Fibroblast of skin of left biceps (primary cell): ENCODE measurements at regions not wholly inside any gene's neighbourhood (a gene's known extent, or its start where the extent isn't known, plus 50 kb on each side); places are given as distances from the start of the nearest gene placed in this dataset.

ENCODE experiments used
- DNase-seq, 2 experiments: peaks; one replicate each; pipeline ENCODE4 v3.0.0-alpha.2; 2013; ENCODE audit warnings: low read depth in 2 of 2

DNA sequence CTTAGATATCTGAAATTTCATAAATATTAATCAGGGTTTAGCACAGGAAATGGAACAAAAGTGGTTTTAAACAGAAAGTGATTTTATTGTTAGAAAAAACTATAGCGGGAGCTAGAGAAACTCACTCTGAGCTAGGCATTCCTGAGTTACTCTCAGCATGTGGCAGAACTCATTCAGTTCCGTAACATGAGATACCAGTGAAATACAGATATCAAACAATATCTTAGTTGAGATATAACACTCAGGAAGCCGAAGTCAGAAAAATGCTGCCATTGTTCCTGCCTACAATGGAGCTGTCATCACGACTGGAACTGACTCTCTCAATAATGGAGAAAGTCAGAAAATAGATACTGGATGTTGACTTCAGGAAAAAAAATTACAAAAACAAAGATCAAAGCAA is 1428.7 kb downstream of the PCDH18 start:
- DNase-seq, result no peak

DNA sequence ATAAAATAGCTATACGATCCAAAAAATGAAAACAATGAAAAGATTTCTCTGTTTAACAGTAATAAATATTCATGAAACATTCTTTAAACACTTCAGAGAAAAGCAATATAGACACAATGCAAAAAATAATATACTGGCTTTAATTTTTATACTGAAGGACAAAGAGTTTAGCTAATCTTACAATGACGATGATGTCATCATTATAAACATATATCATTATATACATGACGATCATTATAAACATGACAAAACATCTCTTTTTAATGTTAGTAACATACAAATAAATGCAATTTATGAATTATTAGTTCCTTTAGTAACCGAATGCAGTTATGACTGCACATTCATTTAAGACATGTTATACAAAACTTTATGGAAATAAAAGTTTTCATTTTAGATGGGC is 1434.6 kb downstream of the PCDH18 start:
- no peak for DNase-seq

DNA sequence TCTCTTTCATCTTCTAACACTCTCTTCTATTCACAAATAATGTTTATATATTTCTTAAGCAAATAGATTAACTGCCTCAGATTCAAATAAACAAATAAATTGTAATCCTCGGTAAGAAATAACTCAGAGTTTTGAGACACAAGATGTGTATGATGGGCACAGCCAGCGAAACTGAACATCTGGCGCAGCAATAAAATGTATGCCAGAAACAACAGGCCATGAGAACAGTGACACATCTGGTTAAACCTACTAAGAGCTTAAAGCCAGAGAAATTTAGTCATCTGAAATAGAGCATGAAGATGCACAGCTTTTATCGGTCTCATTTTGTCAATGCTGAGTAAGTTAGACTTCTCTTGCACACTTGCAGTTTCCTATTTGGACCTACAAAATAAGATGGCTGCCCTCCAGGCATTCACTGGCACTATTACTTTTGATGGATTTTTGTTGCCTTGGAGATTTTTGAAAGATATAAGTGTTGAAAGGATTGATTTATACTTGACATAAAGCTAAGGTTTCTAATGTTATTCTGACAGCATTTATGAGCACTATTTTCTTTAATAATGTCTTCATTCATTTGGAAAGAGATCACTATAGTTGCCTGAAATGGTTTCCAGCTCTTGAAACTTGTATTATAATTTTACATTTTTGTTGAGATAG is 1444.0 kb downstream of the PCDH18 start:
- DNase-seq, result no peak

GRCh38 chr4:136078976-136079375 is 1453.3 kb downstream of the PCDH18 start:
- DNase-seq, result no peak

- DNase-seq, result no peak
These were observed 1475.5 kb downstream of the PCDH18 start for GRCh38 chr4:136056748-136057147.

DNA sequence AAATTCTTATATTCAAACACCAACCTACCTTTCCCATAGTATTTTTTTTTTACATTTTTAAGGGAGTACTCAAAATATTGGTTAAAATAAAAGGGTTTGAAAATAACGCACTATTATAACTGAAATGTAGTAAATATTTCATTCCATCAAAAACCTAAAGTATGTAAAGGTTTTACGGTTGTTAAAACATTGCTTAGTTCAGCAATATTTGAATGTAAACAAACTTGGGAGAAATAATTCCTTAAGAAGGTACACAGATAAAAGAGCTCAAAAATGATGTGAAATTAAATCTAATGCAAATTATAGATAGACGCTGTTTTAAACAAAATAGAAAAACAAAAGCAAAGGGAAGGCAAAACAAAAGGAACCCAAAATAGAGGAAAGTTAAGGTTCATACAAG is 1476.9 kb downstream of the PCDH18 start:
- DNase-seq, result no peak

- peak; percentile 8 to 13 for DNase-seq
These were observed 1495.5 kb downstream of the PCDH18 start for GRCh38 chr4:136036744-136037143.

DNA sequence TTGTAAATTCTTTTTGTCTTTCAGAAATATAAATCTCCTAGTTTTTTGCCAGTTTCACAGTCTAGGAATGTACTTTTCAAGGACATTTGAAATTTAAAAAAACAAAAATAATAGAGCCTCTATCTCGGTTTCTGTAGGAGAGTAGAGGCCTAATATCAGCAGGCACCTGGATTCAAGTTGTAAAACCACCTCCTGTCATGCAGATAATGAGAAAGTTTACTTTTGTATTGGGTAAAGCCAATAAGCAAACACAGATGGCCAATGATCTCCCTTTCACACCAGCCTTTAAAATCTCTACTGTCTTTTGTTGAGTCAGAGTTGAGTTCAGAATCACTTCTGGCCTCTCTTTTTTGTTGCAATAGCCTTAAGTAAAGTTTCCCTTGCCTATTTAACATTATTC is 1499.9 kb downstream of the PCDH18 start:
- DNase-seq, result no peak

DNA sequence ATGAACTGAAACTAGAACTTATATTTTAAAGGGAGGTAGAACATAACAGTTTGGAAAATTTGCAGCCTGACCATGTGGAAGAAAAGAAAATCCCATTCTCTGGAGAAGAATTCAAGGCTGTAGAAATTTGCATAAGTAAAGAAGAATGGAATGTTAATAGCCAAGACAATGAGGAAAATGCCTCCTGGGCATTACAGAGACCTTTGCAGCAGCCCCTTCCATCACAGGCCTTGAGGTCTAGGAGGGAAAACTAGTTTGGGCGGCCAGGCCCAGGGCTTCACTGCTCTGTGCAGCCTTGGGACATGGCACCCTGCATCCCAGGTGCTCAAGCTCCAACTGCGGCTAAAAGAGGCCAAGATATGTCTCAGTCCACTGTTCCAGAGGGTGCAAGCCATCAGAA is 1506.8 kb downstream of the PCDH18 start:
- DNase-seq, result no peak

DNA sequence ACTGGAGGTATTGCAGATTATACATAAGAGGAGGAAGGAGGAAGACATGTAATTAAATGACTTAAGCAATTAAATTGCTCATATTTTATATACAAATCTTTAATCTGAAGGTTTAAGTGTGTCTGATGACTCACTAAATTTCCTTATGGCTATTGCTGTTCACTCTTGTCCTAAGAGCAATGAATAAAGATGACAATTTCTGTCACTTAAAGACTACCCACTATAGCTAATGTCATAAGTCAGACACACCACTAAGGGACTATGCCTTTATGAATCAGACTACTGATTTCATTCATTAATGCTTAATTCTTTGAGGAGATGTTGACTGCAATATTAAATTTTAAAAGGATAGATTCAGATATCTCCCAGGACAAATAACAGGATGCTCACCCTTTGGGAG is 1514.7 kb downstream of the PCDH18 start:
- DNase-seq, result no peak

DNA sequence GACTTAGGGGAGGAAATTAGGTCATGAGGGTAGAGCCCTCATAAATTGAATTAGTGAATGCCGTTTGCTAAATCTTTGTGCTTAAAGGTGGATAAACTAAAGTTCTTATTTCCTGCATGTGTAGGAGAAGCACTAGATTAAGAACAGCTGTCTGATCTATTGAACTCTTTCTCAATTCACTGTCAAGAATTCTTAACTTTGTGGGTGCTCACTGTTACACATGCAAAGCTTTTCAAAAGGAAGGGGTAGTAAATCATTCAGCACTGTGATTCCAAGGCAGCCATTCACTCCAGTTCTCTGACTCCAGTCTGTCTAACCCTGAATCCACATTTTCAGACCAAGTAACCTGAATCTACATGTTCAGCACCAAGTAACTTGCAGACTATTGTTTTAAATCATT is 1520.1 kb downstream of the PCDH18 start:
- peak in 1 of 2 experiments; percentile 2 for DNase-seq

DNA sequence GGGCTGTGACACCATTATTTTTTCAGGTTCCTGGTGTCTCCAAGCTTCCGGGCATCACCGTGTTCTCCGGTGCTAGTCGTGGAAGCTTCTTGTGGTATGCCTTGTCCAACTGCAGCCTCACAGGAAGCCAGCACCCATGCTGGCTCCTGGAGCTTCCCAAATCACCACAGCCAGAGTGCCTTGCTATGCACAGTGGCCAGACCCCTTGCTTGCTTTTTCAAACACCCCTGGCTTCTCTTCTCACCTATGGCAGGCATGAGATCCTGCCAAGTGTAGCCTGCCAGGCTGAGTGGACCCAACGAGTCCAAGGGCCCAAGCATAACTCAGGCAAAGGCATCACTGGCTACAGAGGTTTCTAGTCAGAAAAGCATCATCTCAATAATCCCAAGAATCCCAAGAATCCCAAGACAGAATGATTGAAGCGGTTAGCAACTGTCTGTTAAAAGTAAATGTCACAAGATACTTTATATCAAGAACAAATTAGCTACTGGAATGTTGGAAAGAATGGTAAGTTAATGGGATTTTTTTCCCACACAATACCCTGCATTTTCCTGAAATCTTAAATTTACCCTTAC is 1522.9 kb downstream of the PCDH18 start:
- no peak for DNase-seq

DNA sequence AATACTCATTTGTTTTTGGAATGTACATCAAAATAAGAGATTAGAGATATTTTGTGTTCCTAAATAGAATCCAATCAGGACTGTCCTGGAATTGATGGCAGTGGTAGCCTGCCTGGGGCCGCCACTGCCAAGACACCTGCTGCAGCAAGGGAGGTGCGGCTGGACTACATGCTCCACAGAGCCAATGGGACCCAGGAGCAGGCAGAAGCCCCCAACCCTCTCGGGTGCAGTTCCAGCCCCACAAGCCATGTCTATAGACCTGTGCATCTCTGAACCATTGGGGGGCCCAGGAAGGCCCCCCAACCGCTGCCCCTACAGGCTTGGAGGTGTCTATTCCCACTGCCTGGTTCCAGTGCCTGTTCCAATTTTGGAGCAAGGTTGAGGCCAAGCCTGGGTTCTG is 1524.3 kb downstream of the PCDH18 start:
- no peak for DNase-seq

DNA sequence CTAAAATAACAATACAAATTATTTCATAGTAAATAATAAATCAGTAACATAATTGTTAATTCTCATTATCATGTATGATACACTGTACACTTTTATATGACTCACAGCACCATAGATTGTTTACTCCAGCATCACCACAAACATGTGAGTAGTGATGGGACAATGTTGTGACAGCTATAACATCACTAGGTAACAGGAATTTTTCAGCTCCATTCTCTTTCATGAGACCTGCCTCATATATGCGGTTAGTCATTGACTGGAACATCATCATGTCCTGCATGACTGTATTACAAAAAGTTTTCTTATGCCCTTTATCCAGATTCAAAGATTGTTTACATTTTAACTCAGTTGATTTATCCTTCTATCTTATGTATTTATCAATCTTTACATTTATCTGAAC is 1530.0 kb downstream of the PCDH18 start:
- DNase-seq, result no peak

DNA sequence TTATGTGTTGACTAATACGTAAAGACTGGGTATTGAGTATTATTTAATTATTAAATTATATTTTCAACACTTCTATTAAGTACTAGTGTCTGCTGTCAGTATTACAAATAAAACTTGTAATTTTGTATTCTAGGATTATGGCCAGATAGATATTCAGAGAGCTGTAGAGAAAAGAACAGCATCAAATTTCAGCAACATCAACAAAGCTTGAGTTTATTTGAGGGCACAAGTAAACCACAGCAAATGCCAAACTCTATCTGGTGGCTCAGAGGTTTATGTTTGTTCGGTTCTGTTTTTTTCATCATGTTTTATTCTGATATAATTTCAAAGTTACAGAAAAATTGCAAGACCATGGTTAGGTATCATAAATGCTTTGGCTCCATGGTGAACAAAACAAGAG is 1530.5 kb downstream of the PCDH18 start:
- no peak for DNase-seq

GRCh38 chr4:136000246-136000645 is 1532.0 kb downstream of the PCDH18 start:
- no peak for DNase-seq

GRCh38 chr4:135994360-135994759 is 1537.9 kb downstream of the PCDH18 start:
- no peak for DNase-seq

DNA sequence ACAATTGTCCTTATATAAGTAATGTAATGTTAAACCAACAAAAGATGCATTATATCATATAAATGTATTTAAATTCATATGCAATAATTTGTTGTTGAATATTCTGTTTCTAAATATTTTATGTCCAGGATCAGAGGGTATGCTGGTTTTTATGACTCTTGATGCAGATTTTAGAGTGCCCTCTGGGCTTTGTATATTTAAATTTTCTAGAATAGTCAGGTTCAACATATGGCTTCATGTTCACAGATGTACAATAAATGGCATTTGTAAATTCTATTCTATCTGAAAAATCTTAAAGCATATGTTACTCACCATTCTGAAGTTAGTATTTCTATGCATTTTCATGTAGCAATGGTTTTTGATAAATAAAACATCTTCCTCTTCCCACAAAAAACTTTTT is 1555.4 kb downstream of the PCDH18 start:
- DNase-seq, result no peak

DNA sequence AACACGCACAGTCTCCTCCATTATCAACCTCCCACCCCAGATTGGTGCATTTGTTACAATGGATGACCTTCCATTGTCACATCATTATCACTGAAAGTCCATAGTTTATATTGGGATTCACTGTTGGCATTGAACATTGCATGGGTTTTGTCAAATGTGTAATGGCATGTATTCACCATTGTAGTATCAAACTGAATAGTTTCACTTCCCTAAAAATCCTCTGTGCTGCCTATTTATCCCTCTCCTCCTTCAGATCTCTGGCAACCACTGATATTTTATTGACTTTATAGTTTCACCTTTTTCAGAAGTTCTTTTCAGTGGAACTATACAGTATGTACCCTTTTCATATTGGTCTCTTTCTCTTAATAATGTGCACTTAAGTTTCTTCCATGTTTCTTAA is 1565.4 kb downstream of the PCDH18 start:
- DNase-seq, result no peak

DNA sequence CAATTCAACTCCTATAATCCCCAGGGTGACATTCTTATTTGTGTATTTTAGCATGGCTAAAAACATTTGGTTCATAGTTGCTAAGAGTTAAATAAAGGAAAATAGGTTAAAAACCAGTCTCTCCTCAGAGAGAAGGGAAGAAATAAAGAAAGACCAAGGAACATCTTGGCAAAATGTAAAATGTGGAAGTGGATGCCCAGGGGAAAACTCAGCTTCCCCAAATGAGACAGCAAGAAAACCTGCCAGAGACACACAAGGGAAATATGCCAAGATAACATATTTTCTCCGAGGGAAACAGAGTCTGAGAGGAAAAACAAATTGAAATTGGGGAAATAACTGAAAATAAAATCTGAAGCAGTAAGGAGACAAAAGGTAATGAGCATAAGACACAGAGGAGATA is 1569.3 kb downstream of the PCDH18 start:
- DNase-seq, result no peak

DNA sequence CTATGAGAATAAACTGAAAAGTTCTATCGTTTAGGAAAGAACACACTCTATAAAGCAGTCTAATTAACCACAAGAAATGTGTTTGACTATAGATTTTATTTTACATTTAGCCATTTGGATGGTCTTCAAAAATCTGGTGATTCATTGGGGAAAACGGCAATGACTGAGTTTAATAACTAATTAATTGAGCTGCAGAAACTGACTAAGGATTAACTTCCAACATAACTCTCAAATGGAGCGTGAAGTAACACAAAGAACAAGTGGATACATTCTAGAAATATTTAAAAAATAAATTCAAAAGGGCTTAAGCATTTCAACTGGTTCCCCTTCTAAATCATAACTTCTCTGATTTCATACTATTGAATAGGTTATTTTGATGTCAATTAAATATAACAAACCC is 1582.4 kb downstream of the PCDH18 start:
- no peak for DNase-seq

- DNase-seq, result no peak
These were observed 1583.5 kb downstream of the PCDH18 start for GRCh38 chr4:135948797-135949196.

- no peak for DNase-seq
These were observed 1590.6 kb downstream of the PCDH18 start for GRCh38 chr4:135941671-135942070.

DNA sequence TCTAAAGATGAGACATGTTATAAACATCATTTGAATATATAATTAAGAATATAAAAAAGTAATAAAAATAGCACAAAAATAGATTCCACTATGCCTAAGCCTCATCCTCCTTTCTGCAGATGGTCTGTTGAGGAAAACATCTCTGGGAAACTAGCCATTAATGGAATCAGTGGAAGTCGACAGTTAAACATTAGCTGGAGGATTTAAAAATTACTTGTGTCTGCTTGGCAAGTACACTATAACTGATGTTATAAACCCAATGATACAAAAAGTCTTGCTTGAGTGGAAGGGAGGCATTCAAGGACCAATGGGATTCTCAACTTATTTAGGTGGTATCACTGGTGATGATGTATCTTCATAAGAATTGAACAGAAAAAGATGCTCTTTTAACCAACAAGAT is 1598.3 kb downstream of the PCDH18 start:
- no peak for DNase-seq
